Activated CD4-positive, alpha-beta T cell treated with anti-CD3 and anti-CD28 coated beads, Interleukin-2, amount 50 U/mL, for 1 hour (primary cell): ENCODE measurements at regions not wholly inside any gene's neighbourhood (a gene's known extent, or its start where the extent isn't known, plus 50 kb on each side); places are given as distances from the start of the nearest gene placed in this dataset.

Experiments used
- DNase-seq: peaks from one replicate; pipeline ENCODE4 v3.0.0-alpha.2; 2020

DNA sequence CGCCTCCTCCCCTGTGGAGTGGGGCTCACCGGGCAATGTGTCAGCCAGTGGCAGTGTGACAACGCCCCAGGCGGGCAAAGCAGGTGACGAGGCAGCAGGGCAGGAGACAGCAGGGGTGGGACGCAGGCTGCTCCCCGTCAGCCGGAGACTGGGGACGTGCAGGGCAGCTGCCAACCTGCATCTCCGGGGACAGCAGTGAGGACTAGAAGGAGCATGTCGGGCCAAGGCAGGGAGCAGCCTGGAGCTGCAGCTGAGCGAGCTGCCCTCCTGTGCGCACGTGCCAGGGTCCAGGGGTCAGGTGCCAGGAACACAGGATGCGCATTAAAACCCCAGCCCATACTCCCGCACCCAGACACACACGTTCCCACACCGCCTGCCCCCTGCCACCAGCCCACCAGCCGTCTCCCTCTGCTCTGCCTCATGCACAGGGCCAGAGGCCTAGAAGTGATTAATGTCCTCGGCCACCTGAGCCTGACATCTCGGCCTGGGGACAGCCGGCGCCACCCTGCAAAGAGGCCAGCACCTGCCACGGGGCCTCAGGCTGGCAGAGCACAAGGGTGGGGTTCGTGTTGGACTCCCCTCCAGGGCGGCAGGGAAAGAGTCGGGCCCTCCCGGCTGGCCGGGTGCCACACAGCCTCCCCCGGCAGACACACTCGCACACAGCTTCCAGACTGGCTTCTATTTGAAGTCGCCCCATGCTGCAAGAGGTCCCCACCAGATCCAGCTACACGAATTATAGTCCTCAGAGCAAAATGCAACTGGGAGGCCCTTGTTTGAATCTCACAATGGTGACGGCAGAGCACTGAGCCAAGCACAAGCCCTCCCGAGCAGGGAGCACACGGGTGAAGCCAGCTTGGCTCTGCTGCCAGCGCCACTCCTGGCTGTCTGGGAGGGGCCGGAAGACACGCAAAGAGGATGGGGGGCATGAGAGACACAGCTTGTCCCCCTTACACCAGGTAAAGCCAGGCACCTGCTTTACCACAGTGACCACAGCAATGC lies 90.4 kb downstream of the RBFOX3 start:
- no peak for DNase-seq

DNA sequence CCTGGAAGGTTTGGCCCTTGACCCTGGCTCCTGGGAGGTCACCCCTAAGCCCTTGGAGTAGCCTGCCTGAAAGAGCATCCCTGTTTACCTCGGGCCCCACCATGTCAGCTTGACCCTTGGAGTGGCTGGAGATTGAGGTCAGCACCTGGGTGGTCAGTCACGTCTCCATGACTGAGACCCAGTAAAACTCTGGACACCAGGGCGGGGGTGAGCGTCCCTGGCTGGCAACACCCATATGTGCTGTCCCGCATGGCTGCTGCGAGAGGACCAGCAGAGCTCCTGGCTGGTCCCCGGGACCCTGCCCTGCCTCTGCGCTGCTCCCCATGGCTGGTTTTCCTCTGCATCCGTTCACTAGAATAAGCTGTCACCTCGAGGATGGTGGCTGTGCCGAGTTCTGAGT lies 91.2 kb downstream of the RBFOX3 start:
- DNase-seq = no peak

DNA sequence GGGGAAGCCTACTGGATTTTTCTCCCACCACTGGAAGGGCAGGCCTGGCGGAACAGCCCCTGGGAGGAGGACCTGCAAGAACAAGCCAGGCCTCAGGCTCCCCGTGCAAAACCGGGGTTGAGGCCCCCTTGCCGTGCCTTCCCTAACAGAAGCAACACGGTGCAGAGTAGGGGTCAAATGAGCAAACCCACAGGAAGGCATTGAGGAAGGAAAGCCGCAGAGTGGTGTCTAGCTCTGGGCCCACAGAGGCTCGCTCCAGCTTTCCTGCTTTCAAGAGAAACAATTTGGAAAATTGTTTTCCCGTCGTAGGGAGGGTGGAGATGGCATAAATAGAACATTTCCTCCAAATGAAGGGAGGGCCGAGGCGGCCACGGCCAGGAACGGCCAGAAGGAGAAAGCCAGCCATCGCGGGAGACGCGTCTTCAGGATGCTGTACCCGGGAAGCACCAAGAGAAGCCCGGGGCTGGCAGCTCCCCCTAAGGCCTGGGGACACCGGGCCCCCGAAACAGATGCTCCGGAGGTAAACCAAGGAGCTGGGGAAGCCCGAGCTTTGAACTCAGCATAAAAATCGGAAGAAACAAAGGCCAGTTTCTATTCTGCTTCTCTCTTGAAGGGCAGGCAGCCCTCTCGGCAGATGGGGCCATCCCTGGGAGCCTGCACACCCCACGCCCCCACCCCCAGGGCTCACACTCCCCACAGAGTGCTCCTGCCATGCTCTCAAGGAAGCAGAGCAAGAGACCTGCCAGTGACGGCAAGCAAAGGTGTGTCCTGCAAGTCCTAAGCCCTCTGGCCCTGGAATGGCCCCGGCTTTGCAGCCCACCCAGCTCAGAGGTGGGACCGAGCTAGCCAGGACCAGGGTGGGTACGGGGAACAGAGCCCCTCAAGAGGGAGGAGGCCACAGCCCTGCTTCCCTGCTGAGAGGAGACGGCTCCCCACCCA lies 92.0 kb downstream of the RBFOX3 start:
- no peak for DNase-seq

DNA sequence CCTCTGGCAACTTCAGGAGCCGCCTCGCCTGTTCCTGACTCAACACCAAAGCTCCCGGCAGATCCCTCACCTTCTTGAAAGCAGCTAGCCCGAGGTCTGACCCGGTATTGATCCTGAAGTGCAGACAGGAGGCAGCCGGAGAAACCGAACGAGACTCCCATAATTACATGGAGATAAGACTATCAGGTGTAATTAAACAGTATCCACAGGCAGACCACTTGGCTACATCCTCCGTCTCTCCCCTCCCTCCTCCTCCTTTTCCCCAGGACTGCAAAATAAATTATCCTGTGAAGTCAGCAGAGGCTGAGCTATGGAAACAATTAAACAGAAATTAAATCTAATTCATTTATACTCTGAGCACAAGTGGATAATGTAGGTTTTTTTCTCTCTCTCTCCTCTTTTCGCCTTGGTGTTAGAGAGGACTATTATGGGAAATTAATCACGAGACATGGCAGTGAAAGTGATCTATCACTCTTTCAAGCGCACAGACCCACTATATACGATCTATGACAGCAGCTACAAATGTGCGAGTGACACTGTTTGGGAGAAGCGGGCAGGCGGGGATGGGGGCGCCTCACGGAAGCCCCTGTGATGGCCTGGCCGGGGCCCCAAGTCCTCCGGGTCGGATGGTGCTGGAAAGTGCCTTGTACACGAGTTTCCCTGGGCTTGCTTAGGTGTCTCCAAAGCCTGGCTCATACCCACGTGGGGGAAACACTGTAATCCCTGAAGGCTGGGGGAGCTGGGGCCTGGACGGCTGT lies 92.8 kb downstream of the RBFOX3 start:
- no peak for DNase-seq

DNA sequence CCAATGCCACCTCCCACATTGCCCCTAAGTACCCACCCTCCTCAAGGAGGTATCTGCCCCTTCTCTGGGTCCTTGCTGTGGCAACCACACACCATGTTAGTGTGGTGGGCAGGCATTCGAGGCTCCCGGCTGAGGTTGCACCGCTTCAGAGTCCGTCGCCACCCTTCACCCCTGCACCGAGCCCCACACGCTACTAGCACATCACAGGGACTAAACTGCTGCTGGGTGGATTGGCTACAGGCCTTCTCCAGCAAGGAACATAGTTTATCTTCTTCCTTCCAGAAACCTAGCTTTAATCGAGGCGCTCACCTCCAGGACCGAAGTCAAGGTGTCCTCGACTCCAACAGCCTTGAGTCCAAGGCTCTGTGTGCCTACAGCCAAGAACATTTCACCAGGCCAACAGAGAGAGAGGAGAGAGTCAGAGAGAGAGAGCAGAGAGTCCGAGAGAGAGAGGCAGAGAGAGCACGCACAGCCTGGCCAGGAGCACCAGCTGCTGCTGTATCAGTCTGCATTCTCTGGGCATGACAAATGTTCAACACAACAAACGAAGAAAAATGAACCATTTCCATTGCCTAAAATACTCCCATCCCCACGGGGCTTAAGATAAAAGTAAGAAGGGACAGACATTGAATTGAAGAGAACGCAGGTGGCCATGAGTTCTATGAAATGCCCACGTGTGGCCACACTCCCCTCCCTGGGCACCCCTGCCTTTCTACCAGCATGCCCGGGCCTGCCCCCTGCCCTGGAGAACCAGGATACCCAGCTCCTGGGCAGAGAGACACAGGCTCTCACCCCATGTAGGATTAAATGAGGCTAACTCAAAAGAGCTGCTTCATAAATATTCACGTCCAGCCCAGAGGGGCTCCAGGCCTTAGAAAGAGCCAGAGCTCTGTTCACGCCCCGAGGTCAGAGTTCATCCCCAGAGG lies 94.9 kb downstream of the RBFOX3 start:
- DNase-seq = no peak

DNA sequence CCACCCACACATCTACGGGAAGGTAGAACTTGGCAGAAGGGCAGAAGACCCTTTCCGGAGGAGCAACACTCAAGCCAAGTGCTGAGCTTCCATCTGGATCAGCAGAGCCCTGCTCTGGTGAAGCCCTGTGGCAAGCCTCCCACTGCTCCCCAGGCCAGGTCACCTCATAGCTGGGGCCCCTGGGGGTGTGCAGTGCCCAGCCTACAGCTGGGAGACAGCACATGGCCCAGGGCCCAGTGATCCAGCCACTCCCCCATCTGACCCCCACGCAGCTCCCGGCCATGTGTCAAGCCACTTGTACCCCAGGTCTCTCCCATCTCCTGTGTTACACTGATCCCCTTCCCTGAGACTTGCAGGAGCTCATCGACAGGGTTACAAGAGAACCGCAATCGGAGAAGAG lies 95.7 kb downstream of the RBFOX3 start:
- no peak for DNase-seq

DNA sequence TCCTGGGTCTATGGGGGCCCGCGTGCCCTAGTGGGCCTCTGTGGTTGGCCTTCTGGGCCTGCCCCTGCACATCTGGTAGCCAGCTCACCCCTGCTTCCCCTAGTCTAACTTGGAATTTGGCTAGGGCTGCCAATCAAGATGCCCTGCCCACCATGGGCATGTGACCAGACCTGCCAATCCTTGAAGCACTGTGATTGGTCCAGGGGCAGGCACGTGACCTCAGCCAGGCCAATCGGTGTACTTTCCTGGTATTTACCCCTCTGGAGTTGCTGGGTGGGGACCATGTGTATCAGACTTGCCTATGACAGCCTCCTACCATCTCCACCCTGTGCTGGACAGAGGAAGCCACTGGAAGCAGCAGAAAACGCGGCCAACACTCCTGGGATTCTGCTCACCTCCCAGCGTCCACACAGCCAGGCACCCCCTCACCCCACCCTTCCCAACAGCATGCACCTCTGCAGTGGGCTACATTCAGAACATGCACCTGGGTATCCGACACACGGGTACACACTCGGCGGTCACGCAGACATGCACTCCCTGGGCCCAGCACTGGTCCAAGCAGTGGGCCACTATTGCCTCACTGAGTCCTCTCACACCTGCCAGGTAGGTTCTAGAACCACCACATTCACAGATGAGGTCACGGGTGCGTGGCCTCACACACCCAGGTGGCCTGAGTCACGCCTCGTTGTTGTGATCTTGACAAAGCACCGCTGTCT lies 96.9 kb downstream of the RBFOX3 start:
- no peak for DNase-seq

DNA sequence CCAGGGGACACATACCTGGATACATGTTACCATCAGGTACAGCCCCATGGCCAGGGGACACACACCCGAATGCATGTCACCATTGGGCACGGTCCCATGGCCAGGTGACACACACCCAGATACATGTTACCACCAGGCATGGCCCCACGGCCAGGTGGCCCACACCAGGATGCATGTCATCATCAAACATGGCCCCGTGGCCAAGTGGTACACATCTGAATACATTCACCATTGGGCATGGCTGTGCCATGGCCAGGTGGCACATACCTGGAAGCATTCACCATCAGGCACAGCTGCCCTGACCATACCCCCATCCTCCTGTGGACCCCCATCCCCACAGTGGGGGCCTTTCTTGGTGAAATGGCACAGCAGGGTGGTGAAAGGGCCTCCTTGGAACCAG lies 97.6 kb downstream of the RBFOX3 start:
- DNase-seq = no peak

DNA sequence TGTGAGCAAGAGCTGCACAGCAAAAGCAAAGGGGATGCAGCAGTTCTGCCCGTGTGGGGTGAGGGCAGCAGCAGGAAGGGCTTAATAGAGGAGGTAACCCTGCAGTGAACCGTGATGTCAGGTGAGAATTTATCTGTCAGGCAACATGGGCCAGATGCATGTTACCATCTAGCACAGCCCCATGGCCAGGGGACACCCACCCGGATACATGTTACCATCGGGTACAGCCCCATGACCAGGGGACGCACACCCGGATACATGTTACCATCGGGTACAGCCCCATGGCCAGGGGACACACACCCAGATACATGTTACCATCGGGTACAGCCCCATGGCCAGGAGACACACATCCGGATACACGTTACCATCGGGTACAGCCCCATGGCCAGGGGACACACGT lies 99.4 kb downstream of the RBFOX3 start:
- DNase-seq = no peak

DNA sequence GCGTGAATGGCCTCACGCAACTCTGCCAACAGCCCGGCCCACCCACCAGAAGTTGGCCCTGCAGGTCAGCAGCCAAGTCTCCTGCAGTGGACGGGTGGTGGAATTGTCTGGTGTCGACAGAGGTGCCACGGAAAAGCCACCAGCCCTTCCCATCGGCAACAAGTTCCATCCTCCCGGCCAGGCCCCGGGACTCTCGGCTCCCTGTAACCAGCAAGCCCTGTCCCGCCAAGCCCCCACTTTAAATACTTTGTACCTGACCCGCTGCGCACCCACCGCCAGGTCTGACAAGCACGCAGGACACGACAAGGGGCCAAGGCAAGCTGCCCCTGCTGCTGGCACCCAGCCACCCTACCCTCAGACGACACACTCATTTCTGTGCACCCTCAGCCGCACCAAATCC lies 100.8 kb downstream of the RBFOX3 start:
- DNase-seq = no peak

DNA sequence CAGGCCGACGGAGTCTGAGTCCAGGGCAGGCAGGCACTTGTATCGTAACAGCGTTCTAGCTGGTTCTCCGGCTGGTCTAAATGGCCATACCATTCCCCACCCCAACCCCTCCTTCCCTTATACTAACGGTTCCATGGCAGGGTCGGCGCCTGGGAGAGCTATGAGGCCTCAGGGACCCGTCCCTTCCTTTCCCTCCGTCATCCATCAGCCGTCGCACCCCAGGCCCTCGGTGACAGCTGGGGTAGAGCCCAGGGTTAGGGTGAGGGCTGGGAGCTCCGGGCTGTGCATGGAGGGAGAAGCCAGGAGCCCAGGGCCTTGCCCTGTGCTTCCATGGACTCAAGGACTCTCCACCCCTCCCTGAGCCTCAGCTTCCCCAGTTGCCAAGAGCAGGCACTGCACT lies 101.4 kb downstream of the RBFOX3 start:
- DNase-seq = no peak

DNA sequence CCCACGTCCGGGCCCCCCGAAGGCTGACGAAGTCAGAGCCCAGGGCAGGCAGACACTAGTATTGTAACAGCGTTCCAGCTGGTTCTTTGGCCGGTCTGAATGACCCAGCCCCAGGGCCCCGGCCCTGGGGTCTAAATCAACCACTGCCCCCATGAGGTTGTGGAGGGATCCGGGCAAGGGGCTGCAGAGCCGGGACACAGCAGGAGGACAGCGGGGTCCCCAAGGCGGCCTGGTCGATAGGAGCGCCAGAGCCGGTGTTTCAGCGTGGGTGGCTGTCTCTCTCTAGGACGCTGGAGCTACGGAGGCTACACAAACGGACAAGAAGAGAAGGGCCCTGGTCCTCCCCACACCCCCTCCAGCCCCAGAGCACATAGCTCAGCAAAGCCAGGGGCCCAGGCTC lies 101.8 kb downstream of the RBFOX3 start:
- DNase-seq = no peak

DNA sequence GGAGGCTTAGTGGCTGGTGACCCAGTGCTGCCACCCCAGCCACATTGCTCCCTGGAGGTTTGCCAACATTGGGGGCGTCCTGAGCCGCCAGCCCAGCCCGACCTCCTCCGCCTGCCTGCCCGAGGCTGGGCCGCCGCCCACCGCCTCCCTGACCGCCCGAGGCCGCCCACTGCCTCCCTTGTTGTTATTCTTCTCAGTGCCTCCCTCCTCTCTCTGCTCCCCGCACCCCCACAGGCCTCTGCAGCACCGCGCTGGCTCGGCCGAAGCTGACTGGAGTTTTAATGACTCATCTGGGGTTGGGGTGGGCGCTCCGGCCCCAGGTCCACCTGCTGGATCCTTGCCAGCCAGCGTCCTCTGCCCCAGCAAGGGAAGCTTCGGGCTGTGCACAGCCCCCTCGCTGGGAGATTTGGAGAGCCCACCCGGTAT lies 102.5 kb downstream of the RBFOX3 start:
- DNase-seq = no peak

DNA sequence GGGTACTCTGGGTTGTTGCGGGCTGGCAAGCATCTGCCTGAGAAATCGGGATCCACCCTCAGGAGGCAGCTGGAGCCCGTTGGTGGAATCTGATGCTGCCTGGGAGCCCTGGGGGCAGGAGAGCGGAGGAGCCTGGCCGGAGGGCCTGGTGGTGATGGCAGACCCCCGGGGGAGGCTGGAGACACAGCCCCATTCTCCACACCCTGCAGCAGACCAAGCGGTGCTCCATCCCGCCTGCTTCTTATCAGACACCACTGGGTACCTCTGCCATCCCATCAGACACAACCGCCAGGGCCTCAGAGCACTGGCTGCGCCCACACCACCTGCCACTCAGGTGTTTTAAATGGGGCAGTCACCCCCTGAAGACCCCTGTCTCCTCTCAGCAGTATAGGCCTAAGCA lies 103.9 kb downstream of the RBFOX3 start:
- DNase-seq = no peak

DNA sequence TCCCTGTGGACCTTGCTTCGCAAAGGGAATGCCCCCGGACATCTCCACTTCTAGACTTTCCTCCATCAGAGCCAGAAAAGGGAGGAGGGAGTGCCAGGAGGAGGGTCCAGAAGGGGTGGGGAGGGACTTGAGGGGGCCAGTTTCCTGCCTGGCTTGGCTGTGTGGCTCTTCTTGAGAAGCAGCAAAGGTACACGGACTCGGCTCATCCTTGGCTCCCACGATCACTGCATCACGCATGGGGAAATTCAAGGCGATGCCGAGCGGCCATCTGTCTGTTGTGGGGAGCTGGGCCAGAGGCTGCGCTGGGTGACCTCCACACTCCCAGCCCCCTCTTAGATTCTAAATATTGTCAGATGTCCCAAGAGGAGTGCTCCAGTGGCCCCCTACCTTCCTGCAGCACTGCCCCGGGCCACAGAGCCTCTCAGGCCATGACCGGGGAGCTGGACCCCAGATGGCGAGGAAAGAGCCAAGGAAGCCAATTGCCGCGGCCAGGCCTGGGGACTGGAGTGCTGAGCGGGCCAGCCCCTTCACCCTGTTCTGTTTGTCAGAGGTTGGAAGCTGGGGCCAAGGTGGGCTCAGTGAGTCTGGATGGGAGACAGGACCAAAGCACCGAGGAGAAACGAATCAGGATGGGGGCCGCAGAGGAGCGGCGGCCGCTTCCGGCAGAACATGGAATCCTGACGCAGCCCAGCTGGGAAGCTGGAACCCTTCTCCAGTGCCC lies 104.5 kb downstream of the RBFOX3 start:
- DNase-seq = no peak

DNA sequence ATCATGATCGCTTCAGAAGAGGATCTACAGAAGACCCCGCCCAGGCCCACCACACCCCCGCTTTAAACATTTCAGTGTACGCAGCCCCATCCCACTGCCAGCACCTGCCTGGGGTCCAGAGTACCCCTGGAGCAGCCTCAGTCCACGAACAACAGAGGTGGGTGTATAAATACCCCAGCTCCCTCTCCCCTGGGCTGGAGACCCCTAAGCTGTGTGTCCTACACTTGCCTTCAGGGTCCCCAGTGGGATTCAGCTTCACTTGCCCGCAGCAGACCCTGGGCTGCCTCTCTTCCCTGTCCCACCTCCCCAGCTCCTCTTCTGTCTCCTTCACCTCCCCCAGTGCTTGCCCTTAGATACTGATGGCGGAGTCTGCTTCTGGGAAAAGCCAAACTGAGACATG lies 105.7 kb downstream of the RBFOX3 start:
- no peak for DNase-seq

DNA sequence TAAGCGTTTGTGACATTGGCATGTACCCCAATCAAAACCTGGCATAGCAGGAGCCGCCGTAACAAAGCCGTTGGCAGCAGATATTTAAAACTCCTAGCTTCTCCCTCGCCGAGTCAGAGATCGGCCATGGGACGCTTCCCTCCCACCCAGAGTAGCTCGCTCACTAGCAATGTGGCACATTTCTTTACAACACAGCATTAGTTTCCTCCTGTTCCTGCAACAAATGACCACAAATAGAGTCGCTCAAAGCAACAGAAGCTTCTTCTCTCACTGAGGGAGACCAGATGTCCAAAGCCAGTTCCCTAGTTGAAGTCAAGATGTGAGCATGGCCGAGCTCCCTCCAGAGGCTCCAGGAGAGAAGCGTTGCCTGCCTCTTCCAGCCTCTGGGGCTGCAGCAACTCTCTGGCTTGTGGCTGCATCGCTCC lies 106.7 kb downstream of the RBFOX3 start:
- DNase-seq = no peak

DNA sequence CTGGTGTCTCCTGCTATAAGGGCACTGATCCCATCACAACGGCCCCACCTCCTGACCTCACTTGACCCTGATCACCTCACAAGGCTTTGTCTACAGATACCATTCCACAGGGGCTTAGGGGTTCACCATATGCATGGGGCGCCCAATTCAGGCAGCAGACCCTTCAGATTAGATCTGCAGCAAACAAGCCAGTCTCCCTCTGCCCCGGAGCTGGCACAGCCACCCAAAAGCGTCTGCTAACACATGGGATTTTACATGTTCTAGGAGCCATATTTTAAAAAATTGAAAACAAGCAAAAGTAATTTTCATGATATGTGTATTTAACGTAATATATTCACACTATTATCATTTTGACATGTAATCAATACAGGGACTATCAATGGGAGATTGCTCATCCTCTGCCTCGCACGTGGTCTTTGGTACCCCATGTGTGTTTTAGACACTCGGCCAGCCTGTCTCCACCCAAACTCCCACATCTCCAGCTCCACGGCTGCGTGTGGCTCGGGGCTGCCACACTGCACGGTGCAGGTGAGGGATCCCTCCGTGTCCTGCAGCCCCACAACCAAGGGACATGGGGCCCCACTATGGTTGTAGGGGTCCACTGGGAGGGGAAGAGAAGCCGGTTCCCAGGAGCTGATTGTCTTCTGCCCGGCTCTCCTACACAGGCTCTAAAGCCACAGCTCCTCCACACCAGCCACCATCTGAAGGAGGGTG lies 107.6 kb downstream of the RBFOX3 start:
- DNase-seq = no peak

DNA sequence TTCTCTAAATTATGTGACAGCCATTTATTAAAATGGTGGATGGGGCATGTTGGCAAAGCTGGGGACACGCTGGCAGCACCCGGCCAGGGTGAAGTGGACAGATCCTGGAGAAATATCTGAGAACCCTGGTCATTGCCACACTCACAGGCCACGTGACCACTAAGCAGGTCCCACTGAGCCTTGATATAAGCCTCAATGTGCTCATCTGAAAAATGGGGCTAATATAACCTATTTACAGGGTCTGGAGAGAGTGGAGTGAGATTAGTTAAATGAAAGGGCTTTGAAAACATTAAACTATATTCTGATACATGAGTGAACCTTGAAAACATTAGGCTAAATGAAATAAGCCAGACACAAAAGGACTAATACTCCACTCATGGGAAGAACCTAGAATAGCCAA lies 108.9 kb downstream of the RBFOX3 start:
- no peak for DNase-seq
